Stimulated activated naive CD8-positive, alpha-beta T cell treated with anti-CD3 and anti-CD28 coated beads, Interleukin-15, Interleukin-2, amounts not matched to agents 100 ng/mL and 50 ng/mL, for 24 hours (primary cell): ENCODE measurements at regions not wholly inside any gene's neighbourhood (a gene's known extent, or its start where the extent isn't known, plus 50 kb on each side); places are given as distances from the start of the nearest gene placed in this dataset.

ENCODE experiments used
- H3K27ac Mint-ChIP-seq: one replicate; pipeline ENCODE4 v1.8.0; 2021; ENCODE audit warnings: mild to moderate bottlenecking, mixed read lengths
- H3K27me3 Mint-ChIP-seq: one replicate; pipeline ENCODE4 v1.8.0; 2021; ENCODE audit warnings: mixed read lengths
- H3K36me3 Mint-ChIP-seq: one replicate; pipeline ENCODE4 v1.8.0; 2021; ENCODE audit warnings: low read depth, mixed read lengths
- H3K4me1 Mint-ChIP-seq: one replicate; pipeline ENCODE4 v1.8.0; 2021; ENCODE audit warnings: low read depth, mixed read lengths
- H3K4me3 Mint-ChIP-seq: one replicate; pipeline ENCODE4 v1.8.0; 2021; ENCODE audit warnings: mild to moderate bottlenecking, mixed read lengths
- H3K9me3 Mint-ChIP-seq: one replicate; pipeline ENCODE4 v1.8.0; 2021; ENCODE audit warnings: mixed read lengths

DNA sequence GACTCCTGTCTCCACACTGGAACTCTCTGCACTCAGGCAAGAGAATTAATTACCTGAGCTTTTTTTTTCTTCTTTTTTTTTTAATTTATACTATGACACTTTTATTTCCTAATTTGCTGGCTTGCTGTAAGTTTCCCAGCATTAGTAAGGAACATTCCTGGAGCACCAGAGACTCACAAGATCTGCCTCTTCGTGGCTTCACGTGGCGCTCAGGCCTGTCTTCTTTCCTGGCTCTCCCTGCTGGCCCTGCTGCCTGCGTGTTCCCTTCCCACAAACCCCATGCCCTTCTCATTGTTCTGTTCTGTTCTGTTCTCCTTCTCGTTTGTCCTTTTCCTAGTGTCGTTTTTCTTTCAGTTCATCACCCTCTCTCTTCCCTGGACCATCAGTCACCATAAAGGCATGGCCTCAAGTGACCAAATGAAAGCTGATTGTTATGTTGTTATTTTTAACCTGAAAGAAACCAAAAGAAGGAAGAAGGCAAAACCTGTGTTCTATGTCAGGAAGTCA lies 591.6 kb upstream of the PFKP start:
- no peaks in the 10 kb centered on the region for H3K36me3 Mint-ChIP-seq
- peaks cover 5% of the 10 kb centered on the region for H3K27me3 Mint-ChIP-seq
- H3K27ac Mint-ChIP-seq: no peak overlapping the region
- no peaks in the 10 kb centered on the region for H3K4me1 Mint-ChIP-seq
- no peak overlapping the region for H3K4me3 Mint-ChIP-seq
- H3K9me3 Mint-ChIP-seq: peaks cover 12% of the 10 kb centered on the region

DNA sequence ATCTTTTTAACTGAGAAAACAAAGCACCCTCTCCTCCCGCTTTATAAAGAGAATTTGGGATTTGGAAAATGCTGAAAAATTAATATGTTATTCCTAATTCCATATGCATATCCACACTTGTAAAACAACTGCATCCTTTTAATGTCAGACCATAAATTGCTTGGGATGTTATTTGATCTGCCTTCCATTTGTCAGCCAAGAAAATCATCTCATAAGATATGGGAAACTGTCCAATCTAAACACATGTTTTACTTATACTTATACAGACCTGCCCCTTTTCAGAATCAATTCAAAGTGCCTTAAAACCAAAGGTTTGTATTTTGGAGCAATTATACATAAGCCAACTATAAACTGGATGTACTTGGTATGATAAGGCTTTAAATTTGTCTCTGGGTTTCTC lies 595.5 kb upstream of the PFKP start:
- peaks cover 12% of the 10 kb centered on the region for H3K9me3 Mint-ChIP-seq
- H3K36me3 Mint-ChIP-seq: no peaks in the 10 kb centered on the region
- H3K27ac Mint-ChIP-seq: no peak overlapping the region
- H3K4me3 Mint-ChIP-seq: no peak overlapping the region
- no peaks in the 10 kb centered on the region for H3K4me1 Mint-ChIP-seq
- H3K27me3 Mint-ChIP-seq: peaks cover 8% of the 10 kb centered on the region

DNA sequence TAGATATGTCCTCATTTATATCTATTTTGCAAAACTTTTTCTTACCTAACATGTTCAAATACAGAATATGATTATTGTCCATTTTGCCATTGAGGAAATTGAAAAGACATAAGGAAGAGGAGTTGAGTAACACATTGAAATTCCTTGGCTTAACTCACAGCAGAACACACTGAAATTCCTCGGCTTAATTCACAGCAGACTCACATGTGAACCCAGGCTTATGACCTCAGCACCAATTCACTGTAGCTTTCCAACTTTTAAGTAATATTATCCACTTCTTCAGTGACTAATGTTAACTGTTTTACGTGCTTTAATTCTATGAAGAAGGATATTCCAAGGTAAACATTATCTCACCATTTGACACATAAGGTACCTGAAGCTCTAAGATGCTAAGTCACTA lies 597.5 kb upstream of the PFKP start:
- peaks cover 14% of the 10 kb centered on the region for H3K9me3 Mint-ChIP-seq
- no peaks in the 10 kb centered on the region for H3K36me3 Mint-ChIP-seq
- H3K27me3 Mint-ChIP-seq: peaks cover 16% of the 10 kb centered on the region
- no peak overlapping the region for H3K4me3 Mint-ChIP-seq
- H3K4me1 Mint-ChIP-seq: no peaks in the 10 kb centered on the region
- no peak overlapping the region for H3K27ac Mint-ChIP-seq

DNA sequence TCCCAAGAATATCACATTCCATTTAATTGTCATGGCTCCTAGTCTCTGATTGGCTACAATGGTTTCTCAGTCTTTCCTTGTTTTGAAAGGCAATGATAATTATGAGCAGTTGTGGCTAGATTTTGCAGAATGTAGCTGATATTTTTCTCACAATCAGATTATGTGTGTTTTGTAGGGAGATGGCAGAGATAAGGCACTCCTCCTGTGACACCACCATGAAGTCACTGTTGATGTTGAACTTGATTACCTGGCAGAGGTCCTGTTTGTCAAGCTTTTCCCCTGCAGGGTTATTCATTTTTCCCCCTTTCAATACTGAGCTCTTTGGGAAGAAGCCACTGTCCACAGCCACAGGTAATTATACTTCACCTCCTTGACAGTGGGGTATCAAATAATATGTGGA lies 602.9 kb upstream of the PFKP start:
- H3K4me3 Mint-ChIP-seq: no peak overlapping the region
- peaks cover 10% of the 10 kb centered on the region for H3K9me3 Mint-ChIP-seq
- H3K27ac Mint-ChIP-seq: no peak overlapping the region
- H3K27me3 Mint-ChIP-seq: peaks cover 24% of the 10 kb centered on the region
- no peaks in the 10 kb centered on the region for H3K36me3 Mint-ChIP-seq
- no peaks in the 10 kb centered on the region for H3K4me1 Mint-ChIP-seq

DNA sequence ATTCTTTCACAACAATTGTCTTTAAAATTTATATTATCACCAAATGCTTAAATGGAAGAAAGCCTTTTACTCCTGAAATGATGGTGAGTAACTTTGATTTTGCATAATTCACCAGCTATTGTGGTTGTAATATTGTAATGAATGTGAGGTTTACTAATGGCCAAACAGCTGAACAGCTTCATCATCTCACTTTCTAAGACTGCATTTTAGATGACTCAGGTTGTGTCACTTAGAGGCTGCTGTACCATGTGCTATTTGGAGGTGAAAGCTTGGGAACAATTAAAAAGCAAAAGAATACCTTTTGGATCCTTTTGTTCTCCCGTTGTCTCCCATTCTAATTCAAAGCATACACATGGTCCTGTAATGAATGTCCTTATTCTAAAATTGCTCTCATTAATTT lies 604.0 kb upstream of the PFKP start:
- Mint-ChIP-seq H3K4me3 (no peak overlapping the region), H3K27ac (no peak overlapping the region), H3K27me3 (peaks cover 24% of the 10 kb centered on the region), H3K9me3 (peaks cover 10% of the 10 kb centered on the region), H3K36me3 (no peaks in the 10 kb centered on the region), H3K4me1 (no peaks in the 10 kb centered on the region)

DNA sequence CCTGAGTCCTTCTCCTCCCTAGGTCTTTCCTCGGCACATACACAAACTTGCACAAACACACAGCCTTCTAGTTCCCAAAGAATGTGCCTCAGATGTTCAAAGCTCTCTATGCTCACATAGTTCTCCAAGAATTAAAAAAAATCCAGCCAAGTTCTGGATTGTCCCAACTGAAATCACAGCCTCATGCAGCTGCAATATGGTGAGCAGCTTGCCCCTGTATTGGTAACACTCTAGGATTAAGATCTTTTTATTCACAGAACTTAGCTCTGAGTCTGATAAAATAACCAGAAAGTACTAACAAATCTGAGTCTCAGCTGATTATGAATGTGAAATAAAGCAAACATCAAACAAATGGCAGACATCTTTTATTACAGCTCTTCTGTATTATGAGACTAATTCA lies 604.8 kb upstream of the PFKP start:
- Mint-ChIP-seq H3K9me3 (peaks cover 10% of the 10 kb centered on the region), H3K27me3 (peaks cover 21% of the 10 kb centered on the region), H3K27ac (no peak overlapping the region), H3K4me3 (no peak overlapping the region), H3K36me3 (no peaks in the 10 kb centered on the region), H3K4me1 (no peaks in the 10 kb centered on the region)

DNA sequence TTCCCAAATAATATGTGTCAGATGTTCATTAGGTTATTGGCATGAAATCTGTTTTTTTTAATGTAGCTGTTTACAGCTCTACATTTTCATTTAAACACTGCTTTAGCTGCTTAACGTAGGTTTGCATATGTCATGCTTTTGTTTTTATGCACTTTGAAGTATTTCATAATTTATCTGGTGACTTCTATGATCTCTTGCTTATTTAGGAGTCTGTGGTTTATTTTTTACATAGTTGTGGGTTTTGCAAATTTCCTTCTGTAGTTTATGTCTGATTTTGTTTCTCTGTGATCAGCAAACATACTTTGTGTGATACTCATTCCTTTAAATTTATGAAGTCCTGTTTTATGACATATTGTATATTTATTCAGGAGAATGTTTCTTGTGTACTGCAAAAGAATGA lies 606.5 kb upstream of the PFKP start:
- no peaks in the 10 kb centered on the region for H3K4me1 Mint-ChIP-seq
- no peak overlapping the region for H3K27ac Mint-ChIP-seq
- H3K9me3 Mint-ChIP-seq: peaks cover 10% of the 10 kb centered on the region
- H3K36me3 Mint-ChIP-seq: no peaks in the 10 kb centered on the region
- peaks cover 13% of the 10 kb centered on the region for H3K27me3 Mint-ChIP-seq
- no peak overlapping the region for H3K4me3 Mint-ChIP-seq

DNA sequence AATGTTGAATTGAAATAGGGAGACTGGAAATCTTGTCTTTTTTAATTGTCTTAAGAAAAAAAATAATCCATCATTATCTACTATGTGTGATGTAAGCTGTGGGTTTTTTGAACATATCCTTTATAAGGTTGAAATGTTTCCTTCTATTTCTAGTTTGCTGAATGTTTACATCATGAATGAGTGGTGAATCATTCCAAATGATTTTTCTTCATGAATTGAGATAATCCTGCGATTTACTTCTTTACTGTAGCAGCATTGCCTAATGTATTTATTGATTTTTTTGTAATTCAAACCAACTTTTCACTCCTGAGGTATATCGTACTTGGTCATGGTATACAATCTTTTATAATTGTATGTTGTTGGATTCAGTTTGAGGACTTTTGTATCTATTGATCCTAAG lies 607.6 kb upstream of the PFKP start:
- Mint-ChIP-seq H3K27me3 (peaks cover 12% of the 10 kb centered on the region), H3K36me3 (no peaks in the 10 kb centered on the region), H3K4me3 (no peak overlapping the region), H3K4me1 (no peaks in the 10 kb centered on the region), H3K27ac (no peak overlapping the region), H3K9me3 (peaks cover 4% of the 10 kb centered on the region)

DNA sequence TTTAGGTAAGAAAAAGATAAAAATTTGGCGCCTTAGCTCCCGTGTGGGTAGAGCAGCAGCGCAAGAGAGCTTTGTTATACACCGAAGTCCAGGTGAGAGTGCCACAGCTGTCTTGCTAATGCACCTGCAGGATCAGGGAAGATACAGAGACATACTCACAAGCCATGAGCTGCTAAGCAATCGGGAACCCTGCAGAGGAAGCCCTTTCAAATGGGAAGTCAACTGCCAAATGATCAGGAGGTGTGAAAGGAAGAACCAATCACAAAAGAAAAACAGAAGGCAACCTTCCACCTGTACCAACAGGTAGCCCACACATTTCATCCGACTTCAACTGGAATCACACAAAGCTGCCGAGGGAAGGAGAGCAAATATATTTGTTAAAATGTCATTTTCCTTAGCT lies 610.5 kb upstream of the PFKP start:
- Mint-ChIP-seq H3K4me3 (no peak overlapping the region), H3K4me1 (no peaks in the 10 kb centered on the region), H3K36me3 (no peaks in the 10 kb centered on the region)

DNA sequence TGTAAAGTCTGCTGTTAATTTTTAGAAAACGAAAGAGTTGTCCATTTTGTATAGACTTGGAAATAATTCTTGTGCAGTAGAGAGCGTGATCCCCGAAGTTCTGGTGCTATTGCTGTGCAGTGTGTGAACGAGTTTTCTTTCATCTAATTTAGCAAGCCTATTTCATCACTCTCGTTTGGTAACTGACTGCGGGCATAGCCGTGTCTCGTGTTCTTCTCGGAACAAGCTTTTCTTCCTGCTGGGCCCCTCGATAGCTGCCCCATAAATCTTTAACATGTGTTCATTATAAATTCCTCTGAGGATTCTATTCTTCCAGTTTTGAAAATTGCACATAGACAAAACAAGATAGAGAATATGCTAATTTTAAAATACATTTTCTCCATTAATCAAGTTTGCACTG lies 622.0 kb upstream of the PFKP start:
- no peaks in the 10 kb centered on the region for H3K36me3 Mint-ChIP-seq
- no peak overlapping the region for H3K27ac Mint-ChIP-seq
- no peaks in the 10 kb centered on the region for H3K4me1 Mint-ChIP-seq
- peaks cover 3% of the 10 kb centered on the region for H3K9me3 Mint-ChIP-seq
- H3K27me3 Mint-ChIP-seq: no peaks in the 10 kb centered on the region
- no peak overlapping the region for H3K4me3 Mint-ChIP-seq

More for the DNA sequence above, 610.5 kb upstream of the PFKP start:
- H3K9me3 Mint-ChIP-seq: peaks cover 3% of the 10 kb centered on the region
- no peak overlapping the region for H3K27ac Mint-ChIP-seq
- H3K27me3 Mint-ChIP-seq: peaks cover 8% of the 10 kb centered on the region

DNA sequence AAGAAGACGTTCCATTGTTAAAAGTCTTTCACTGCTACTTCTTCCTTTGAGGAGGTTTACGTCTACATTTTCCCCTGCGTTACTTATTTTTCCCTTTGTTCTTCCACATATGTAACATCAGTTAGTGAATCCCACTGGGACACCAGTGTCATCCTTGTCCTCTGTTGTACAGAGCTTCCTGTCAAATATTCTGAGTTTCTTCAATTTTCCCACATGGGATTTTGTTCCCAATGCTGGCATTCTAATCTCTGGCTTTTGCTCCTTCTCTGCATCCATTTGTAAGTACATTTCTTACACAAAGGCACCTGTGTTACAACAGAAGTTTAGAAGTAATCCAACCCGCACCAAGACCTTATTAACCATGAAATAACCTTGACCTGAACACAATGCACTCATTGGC lies 627.4 kb upstream of the PFKP start:
- H3K9me3 Mint-ChIP-seq: no peaks in the 10 kb centered on the region
- H3K27ac Mint-ChIP-seq: no peak overlapping the region
- peaks cover 4% of the 10 kb centered on the region for H3K27me3 Mint-ChIP-seq
- H3K36me3 Mint-ChIP-seq: no peaks in the 10 kb centered on the region
- H3K4me3 Mint-ChIP-seq: no peak overlapping the region
- H3K4me1 Mint-ChIP-seq: no peaks in the 10 kb centered on the region

DNA sequence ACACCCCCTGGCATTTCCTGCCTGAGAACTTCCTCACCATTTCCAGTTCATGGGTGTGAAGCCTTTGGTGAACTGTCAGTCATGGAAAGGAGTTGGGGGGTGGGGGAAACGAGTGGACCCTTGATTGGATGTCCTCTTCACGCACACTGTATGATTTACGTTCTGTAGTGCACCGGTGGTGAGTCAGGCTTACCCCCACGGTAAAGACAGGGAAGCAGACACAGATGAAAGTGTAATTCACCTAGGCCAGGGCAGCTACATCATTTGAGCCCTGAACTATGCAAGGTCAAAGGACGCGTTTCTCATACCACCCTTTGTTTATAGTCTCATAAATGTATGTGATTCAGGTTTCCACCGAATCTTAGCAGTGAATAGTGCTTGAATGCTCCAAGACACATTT lies 628.3 kb upstream of the PFKP start:
- H3K9me3 Mint-ChIP-seq: no peaks in the 10 kb centered on the region
- no peak overlapping the region for H3K27ac Mint-ChIP-seq
- no peaks in the 10 kb centered on the region for H3K36me3 Mint-ChIP-seq
- peaks cover 4% of the 10 kb centered on the region for H3K27me3 Mint-ChIP-seq
- H3K4me1 Mint-ChIP-seq: no peaks in the 10 kb centered on the region
- H3K4me3 Mint-ChIP-seq: no peak overlapping the region

DNA sequence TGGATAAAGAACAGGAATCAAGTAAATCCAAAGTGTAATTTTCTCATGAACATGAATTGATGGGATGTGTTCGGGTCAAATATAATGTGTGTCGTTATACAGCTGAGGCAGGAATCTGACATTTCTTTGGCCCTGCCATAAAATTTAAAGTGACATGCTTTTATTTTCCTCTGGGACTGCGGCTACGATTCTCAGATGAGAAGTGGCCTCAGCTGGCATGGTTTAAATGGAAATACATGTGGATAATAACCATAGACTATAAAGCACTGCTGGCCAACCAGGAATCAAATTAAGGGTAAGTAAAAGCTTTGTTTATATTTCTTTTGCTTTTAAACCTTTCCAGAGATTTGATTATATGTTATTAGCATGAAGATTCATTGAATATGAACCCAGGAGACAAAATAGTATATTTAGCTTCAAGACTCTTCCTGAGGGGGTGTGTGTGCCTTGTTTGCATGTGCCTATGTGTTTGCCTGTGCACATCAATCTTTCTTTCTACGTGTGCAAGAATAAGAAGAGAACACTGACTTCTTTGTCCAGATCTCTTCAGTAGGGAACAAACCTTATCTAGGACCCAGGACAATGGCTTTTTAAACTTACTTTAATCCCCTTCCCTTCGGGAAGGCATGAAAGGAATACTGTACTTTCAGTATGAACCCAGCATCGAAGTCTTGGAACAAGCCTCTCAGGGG lies 629.0 kb upstream of the PFKP start:
- H3K27ac Mint-ChIP-seq: no peak overlapping the region
- H3K9me3 Mint-ChIP-seq: no peaks in the 10 kb centered on the region
- H3K36me3 Mint-ChIP-seq: no peaks in the 10 kb centered on the region
- no peaks in the 10 kb centered on the region for H3K4me1 Mint-ChIP-seq
- peaks cover 4% of the 10 kb centered on the region for H3K27me3 Mint-ChIP-seq
- no peak overlapping the region for H3K4me3 Mint-ChIP-seq

DNA sequence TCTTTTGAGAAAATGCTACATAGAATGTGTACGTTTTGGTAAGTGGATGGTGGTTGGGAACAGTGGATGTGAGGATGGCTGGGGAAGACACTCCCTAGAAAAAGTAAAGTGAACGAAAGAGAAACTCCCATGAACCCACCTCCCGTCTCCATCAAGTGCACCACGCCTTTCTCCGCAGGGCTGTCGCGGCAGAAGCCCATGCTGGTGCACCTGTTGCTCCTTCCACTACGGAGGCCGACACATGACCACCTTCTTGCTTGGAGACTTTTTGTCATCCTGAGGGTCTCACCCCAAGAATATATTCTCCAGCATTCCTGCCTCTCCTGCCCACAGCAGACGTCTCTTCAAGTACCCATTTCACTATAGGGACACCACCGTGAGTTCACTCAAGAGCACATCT lies 630.4 kb upstream of the PFKP start:
- Mint-ChIP-seq H3K9me3 (no peaks in the 10 kb centered on the region), H3K4me1 (no peaks in the 10 kb centered on the region), H3K27me3 (peaks cover 4% of the 10 kb centered on the region), H3K27ac (no peak overlapping the region), H3K4me3 (no peak overlapping the region), H3K36me3 (no peaks in the 10 kb centered on the region)

DNA sequence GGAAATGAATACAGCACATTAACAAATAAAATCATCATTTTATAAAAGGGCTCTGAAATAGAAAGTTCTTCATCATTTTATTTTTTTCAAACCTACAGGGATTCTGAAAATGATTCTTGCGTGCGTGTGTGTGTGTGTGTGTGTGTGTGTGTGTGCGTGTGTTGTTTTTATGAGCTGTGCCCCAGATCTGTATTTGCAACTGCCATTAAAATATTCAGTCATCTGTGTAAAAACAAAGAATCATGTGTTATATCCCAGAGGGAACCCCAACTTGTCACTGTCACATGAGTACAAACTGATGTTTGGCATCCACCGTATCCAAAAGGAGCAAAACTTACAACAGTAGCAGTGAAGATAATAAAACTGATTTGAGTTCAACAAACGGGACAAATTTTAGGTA lies 635.4 kb upstream of the PFKP start:
- H3K4me3 Mint-ChIP-seq: no peak overlapping the region
- H3K27ac Mint-ChIP-seq: no peak overlapping the region
- no peaks in the 10 kb centered on the region for H3K36me3 Mint-ChIP-seq
- H3K9me3 Mint-ChIP-seq: no peaks in the 10 kb centered on the region
- no peaks in the 10 kb centered on the region for H3K4me1 Mint-ChIP-seq
- H3K27me3 Mint-ChIP-seq: no peaks in the 10 kb centered on the region

DNA sequence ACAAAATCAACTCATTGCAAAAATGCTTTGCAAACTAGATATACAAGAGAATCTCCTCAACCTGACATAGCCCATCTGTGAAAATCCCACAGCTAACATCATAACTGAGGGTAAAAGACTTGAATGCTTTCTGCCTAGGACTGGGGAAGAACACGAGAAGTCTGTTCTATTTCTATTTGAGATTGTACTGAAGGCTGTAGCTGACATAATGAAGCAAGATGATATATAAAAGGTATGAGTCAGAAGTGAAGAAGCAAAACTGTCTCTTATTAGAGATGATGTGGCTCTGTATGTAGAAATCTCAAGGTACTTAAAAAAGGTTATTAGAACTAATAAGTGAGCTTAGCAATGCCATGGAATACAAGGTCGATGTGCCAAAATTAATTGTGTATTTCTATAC lies 639.9 kb upstream of the PFKP start:
- Mint-ChIP-seq H3K4me3 (no peak overlapping the region), H3K9me3 (no peaks in the 10 kb centered on the region), H3K27me3 (peaks cover 7% of the 10 kb centered on the region), H3K36me3 (no peaks in the 10 kb centered on the region), H3K27ac (no peak overlapping the region), H3K4me1 (no peaks in the 10 kb centered on the region)
